ENCODE measurements at regions not wholly inside any gene's neighbourhood (a gene's known extent, or its start where the extent isn't known, plus 50 kb on each side); places are given as distances from the start of the nearest gene placed in this dataset.

GRCh38 chr4:26049447-26049846, 135.4 kb downstream of the SMIM20 start:
- Histone ChIP-seq H3K27me3 (ENCODE audit: control insufficient read depth, insufficient read depth, low read length) (no peaks in the 10 kb centered on the region), H3K36me3 (ENCODE audit: control insufficient read depth, insufficient read depth, low read length) (no peaks in the 10 kb centered on the region), H3K4me3 (ENCODE audit: low read depth, low read length) (no peak overlapping the region)
- TF ChIP-seq, protein P1, sequence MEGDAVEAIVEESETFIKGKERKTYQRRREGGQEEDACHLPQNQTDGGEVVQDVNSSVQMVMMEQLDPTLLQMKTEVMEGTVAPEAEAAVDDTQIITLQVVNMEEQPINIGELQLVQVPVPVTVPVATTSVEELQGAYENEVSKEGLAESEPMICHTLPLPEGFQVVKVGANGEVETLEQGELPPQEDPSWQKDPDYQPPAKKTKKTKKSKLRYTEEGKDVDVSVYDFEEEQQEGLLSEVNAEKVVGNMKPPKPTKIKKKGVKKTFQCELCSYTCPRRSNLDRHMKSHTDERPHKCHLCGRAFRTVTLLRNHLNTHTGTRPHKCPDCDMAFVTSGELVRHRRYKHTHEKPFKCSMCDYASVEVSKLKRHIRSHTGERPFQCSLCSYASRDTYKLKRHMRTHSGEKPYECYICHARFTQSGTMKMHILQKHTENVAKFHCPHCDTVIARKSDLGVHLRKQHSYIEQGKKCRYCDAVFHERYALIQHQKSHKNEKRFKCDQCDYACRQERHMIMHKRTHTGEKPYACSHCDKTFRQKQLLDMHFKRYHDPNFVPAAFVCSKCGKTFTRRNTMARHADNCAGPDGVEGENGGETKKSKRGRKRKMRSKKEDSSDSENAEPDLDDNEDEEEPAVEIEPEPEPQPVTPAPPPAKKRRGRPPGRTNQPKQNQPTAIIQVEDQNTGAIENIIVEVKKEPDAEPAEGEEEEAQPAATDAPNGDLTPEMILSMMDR (IDR thresholded peaks at IDR 0.05; ENCODE audit: insufficient read depth, low read length, poor library complexity, severe bottlenecking), result no peak
- no peak for DNase-seq (ENCODE audit: low read depth)

DNA sequence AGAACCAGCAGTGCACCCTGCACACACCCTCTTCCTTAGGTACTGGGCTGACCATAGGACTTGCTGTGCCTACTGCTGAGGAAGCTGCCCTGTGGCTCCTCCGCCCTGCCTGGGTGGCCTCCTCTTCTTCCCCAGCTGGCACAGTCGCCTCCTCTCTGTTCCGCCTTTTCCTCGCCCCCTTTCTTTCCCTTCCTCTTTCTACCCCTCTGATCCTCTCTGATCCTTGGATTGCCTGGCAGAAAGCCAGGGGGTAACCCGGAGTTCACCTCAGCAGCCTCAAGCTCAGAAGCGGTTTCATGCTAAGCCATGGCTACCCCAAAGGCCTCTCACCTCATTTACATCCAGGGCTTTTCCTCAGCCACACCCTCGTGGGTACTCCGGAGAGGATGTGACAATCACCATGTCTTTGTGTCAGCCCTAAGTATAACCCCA, 136.2 kb downstream of the SMIM20 start:
- no peak overlapping the region for H3K4me3 ChIP-seq (ENCODE audit: low read depth, low read length)
- TF ChIP-seq, protein P1 (IDR thresholded peaks at IDR 0.05; ENCODE audit: insufficient read depth, low read length, poor library complexity, severe bottlenecking), result no peak
- no peak for DNase-seq (ENCODE audit: low read depth)
- no peaks in the 10 kb centered on the region for H3K36me3 ChIP-seq (ENCODE audit: control insufficient read depth, insufficient read depth, low read length)
- no peaks in the 10 kb centered on the region for H3K27me3 ChIP-seq (ENCODE audit: control insufficient read depth, insufficient read depth, low read length)

GRCh38 chr4:26050671-26051070, 136.7 kb downstream of the SMIM20 start:
- TF ChIP-seq, protein P1 (IDR thresholded peaks at IDR 0.05; ENCODE audit: insufficient read depth, low read length, poor library complexity, severe bottlenecking), result no peak
- Histone ChIP-seq H3K27me3 (ENCODE audit: control insufficient read depth, insufficient read depth, low read length) (no peaks in the 10 kb centered on the region), H3K36me3 (ENCODE audit: control insufficient read depth, insufficient read depth, low read length) (no peaks in the 10 kb centered on the region), H3K4me3 (ENCODE audit: low read depth, low read length) (no peak overlapping the region)
- DNase-seq (ENCODE audit: low read depth), result no peak

GRCh38 chr4:26051240-26051639, 137.2 kb downstream of the SMIM20 start:
- H3K4me3 ChIP-seq (ENCODE audit: low read depth, low read length), result no peak overlapping the region
- no peaks in the 10 kb centered on the region for H3K27me3 ChIP-seq (ENCODE audit: control insufficient read depth, insufficient read depth, low read length)
- DNase-seq (ENCODE audit: low read depth), result no peak
- TF ChIP-seq, protein P1 (IDR thresholded peaks at IDR 0.05; ENCODE audit: insufficient read depth, low read length, poor library complexity, severe bottlenecking), result no peak
- H3K36me3 ChIP-seq (ENCODE audit: control insufficient read depth, insufficient read depth, low read length), result no peaks in the 10 kb centered on the region

DNA sequence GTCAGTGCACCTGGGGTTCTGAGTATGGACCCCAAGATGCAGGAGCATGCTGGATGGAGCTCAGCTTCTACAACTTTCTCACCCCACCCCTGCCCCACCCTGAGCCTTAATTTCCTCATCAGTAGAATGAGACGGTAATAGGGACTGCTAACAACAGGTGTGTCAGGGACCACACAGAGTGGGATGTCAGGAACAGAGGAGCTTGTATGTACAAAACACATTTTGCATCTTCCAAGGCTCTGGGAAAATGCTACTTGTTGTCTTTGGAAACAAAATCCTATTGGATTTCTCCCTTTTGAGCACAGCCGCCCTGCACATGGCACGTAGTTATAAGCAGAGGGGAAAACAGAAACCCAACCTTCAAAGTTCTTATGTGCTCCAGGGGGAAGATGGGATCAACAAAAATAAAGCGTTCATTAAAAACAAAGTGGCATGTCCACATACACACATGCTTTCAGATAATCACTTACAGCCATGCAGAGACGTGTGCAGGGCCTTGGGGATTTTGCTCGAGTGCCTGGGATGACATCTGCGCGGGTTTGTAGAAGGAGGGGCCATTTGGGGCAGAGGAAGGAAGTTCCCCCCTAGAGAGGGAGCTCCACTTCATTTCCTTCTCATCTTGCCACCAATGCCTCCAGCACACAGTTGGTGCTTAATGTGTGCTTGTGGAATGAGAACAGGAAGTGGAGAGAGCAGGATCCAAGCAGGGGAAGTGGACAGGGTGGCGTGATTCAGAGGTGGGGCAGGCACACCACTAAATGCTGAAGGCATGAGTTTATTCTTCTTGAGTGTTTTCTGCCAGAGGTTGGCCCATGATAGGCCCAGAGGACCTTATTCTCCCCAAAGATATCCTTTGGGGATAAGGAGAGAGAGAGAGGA, 138.9 kb downstream of the SMIM20 start:
- TF ChIP-seq, protein P1 (IDR thresholded peaks at IDR 0.05; ENCODE audit: insufficient read depth, low read length, poor library complexity, severe bottlenecking), result no peak
- Histone ChIP-seq H3K4me3 (ENCODE audit: low read depth, low read length) (no peak overlapping the region), H3K36me3 (ENCODE audit: control insufficient read depth, insufficient read depth, low read length) (no peaks in the 10 kb centered on the region), H3K27me3 (ENCODE audit: control insufficient read depth, insufficient read depth, low read length) (no peaks in the 10 kb centered on the region)
- DNase-seq (ENCODE audit: low read depth), result no peak

DNA sequence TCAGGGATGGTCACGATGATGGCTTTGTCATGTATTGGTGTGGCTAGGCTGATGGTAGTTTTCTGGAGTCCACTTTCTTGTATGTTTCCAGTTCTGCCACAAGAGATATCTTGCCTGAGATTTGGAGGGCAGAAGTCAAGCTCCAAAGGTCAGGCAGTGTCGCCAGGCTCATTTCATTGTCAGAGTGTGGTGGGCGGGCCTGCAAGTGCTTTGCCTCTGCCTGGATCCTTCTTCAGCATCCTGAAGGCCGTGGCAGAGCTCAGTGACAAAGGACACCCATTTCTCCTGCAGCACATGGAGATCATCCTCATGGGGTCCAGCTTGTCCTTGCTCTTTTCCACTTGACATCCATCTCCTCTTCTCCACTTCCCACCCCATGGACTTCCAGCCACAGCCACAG, 139.7 kb downstream of the SMIM20 start:
- Histone ChIP-seq H3K27me3 (ENCODE audit: control insufficient read depth, insufficient read depth, low read length) (no peaks in the 10 kb centered on the region), H3K36me3 (ENCODE audit: control insufficient read depth, insufficient read depth, low read length) (no peaks in the 10 kb centered on the region), H3K4me3 (ENCODE audit: low read depth, low read length) (no peak overlapping the region)
- DNase-seq (ENCODE audit: low read depth), result no peak
- TF ChIP-seq, protein P1 (IDR thresholded peaks at IDR 0.05; ENCODE audit: insufficient read depth, low read length, poor library complexity, severe bottlenecking), result no peak
